ENCODE measurements at regions not wholly inside any gene's neighbourhood (a gene's known extent, or its start where the extent isn't known, plus 50 kb on each side); places are given as distances from the start of the nearest gene placed in this dataset.

DNA sequence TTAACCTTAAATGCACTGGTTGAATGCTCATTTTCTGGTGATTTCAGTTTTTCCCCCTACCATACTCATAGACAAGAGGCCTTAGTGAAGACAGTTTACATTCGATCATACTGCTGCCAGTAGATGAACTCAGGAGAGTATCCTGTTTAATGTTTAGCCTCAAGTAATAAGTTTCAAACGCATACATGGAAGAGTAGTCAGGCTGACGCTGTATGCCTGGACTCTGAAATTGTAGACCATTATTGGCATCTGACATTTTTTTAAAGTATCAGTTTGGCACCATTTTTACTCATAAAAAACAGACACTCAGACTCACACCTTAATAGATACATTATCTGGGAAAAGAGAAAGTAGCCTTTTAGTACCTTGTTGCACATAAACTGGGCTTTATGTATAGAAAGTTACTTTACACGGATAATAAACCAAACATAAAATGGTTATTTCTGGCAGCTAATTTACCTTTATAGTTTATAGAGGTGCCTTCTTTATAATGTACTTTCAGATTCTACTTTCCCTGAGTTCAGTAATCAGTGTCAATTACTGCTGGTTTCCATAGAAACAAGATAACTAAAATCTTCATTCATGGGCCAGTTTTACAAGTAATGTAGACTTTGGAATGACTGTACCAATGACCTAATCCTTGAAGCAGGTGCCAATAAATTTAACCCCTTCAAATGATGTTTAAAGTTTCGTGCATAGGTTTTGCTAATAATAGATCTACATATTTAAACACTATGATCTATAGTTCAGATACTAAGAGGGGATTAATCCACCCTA, 183.8 kb upstream of the ITGA1 start:
- no peaks in the 10 kb centered on the region for H3K79me2 ChIP-seq (ENCODE audit: insufficient read depth, low read length)
- H3K4me2 ChIP-seq (ENCODE audit: low read depth, low read length, poor library complexity, severe bottlenecking): no peak overlapping the region
- no peak overlapping the region for H3K4me3 ChIP-seq (ENCODE audit: low read length, poor library complexity, severe bottlenecking)
- H3F3A ChIP-seq (ENCODE audit: low read depth): no peaks in the 10 kb centered on the region
- no peaks in the 10 kb centered on the region for H3K9me2 ChIP-seq (replicated peaks; ENCODE audit: low read depth, low read length)
- H3K9me3 ChIP-seq (ENCODE audit: insufficient read depth, low read depth, low read length): no peaks in the 10 kb centered on the region
- no peaks in the 10 kb centered on the region for H3K4me1 ChIP-seq (ENCODE audit: insufficient read depth, low read length, poor library complexity, severe bottlenecking)
- no peak overlapping the region for H2AFZ ChIP-seq (ENCODE audit: low read length)
- H4K20me1 ChIP-seq (ENCODE audit: insufficient read depth, low read length, poor library complexity, severe bottlenecking): no peaks in the 10 kb centered on the region
- no peak overlapping the region for H3K9ac ChIP-seq (ENCODE audit: low read depth, low read length, poor library complexity, severe bottlenecking)
- H3K36me3 ChIP-seq (ENCODE audit: insufficient read depth, low read length): no peaks in the 10 kb centered on the region
- no peak for TF ChIP-seq EZH2phosphoT487 (IDR thresholded peaks at IDR 0.05; ENCODE audit: borderline replicate concordance)
- TF ChIP-seq, protein P1, sequence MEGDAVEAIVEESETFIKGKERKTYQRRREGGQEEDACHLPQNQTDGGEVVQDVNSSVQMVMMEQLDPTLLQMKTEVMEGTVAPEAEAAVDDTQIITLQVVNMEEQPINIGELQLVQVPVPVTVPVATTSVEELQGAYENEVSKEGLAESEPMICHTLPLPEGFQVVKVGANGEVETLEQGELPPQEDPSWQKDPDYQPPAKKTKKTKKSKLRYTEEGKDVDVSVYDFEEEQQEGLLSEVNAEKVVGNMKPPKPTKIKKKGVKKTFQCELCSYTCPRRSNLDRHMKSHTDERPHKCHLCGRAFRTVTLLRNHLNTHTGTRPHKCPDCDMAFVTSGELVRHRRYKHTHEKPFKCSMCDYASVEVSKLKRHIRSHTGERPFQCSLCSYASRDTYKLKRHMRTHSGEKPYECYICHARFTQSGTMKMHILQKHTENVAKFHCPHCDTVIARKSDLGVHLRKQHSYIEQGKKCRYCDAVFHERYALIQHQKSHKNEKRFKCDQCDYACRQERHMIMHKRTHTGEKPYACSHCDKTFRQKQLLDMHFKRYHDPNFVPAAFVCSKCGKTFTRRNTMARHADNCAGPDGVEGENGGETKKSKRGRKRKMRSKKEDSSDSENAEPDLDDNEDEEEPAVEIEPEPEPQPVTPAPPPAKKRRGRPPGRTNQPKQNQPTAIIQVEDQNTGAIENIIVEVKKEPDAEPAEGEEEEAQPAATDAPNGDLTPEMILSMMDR (conservative IDR thresholded peaks at IDR 0.05; ENCODE audit: low read length): no peak
- H3K27me3 ChIP-seq (ENCODE audit: insufficient read depth, low read length, poor library complexity, severe bottlenecking): no peaks in the 10 kb centered on the region

DNA sequence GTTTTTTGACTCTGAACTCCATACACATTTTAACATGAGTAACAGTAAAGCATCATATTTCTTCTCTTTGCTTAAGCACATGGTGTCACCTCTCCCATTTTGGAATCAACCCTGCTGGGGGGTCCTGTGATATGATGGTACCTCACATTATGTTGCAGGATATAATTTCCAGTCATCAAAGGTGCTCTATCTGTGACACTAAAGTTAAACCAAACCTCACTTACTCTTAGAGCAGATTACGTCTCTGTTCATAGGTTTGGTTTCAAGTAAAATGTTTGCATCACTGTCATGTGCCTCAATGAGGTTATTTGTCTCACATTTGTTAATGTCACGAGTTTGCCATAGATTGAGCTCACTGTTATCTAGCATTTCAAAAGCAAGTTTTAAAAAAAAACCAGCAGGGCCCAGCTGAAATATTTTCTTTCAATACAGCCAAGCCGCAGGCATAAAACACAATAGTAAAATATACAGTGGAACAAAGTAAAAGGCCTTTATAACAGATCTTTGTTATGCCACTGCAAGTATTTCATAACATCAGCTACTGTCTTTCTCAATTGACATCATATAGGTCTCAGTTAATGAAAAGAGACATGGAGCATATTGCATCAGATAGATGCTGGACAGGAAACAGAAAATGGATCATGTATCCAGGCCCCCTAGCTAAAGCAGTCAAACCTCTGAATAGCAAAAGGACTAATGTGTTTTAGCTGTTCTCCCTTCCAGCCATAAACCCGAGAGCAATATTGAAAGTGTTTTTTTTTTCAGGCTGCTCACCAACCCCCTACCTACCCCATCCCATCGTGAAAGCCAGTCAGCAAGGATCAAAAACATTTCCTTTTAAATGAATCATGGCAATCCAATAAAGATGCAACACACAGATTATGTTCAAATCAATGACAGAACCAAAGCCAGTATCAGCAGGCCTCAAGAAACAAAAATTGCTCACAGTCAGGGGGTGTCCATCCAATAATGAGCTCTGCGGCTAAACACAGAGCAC, 182.1 kb upstream of the ITGA1 start:
- Histone ChIP-seq H3K27me3 (ENCODE audit: insufficient read depth, low read length, poor library complexity, severe bottlenecking) (no peaks in the 10 kb centered on the region), H3K4me3 (ENCODE audit: low read length, poor library complexity, severe bottlenecking) (no peak overlapping the region), H3K4me2 (ENCODE audit: low read depth, low read length, poor library complexity, severe bottlenecking) (no peak overlapping the region), H3K4me1 (ENCODE audit: insufficient read depth, low read length, poor library complexity, severe bottlenecking) (no peaks in the 10 kb centered on the region), H3K9ac (ENCODE audit: low read depth, low read length, poor library complexity, severe bottlenecking) (no peak overlapping the region), H4K20me1 (ENCODE audit: insufficient read depth, low read length, poor library complexity, severe bottlenecking) (no peaks in the 10 kb centered on the region), H3K9me2 (replicated peaks; ENCODE audit: low read depth, low read length) (no peaks in the 10 kb centered on the region), H3K79me2 (ENCODE audit: insufficient read depth, low read length) (no peaks in the 10 kb centered on the region), H3F3A (ENCODE audit: low read depth) (no peaks in the 10 kb centered on the region), H2AFZ (ENCODE audit: low read length) (no peak overlapping the region), H3K9me3 (ENCODE audit: insufficient read depth, low read depth, low read length) (no peaks in the 10 kb centered on the region), H3K36me3 (ENCODE audit: insufficient read depth, low read length) (no peaks in the 10 kb centered on the region)
- TF ChIP-seq EZH2phosphoT487 (IDR thresholded peaks at IDR 0.05; ENCODE audit: borderline replicate concordance): no peak
- TF ChIP-seq, protein P1 (conservative IDR thresholded peaks at IDR 0.05; ENCODE audit: low read length): no peak

DNA sequence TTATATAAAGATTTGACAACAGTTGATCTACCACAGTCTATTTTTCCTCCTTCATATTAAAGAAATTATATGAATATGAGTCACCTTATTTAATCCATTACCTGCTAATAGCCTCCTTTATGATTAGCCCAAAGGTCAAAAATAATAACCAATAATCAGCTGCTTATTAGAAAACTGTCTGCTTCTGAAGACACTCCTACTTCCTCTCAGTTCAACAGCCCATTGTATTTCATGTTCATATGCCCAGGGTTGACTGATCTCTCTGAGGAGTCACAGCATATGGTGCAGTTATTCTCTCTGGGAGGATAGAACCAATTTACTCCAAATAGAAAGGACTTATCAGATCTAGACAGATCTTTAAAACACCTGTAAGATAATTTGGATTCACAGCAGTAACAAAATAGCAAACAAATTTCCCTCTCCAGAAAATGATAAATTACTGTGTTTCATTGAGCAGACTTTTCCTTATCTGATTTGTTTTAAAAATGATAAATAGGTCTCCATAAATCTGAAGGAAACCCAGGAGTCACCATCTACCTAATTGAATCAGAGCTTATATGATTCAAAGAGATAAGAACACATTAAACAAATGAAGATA, 180.4 kb upstream of the ITGA1 start:
- no peaks in the 10 kb centered on the region for H3K79me2 ChIP-seq (ENCODE audit: insufficient read depth, low read length)
- H3K9me3 ChIP-seq (ENCODE audit: insufficient read depth, low read depth, low read length): no peaks in the 10 kb centered on the region

More for the DNA sequence above, 180.4 kb upstream of the ITGA1 start:
- H3F3A ChIP-seq (ENCODE audit: low read depth): no peaks in the 10 kb centered on the region
- H3K9ac ChIP-seq (ENCODE audit: low read depth, low read length, poor library complexity, severe bottlenecking): no peak overlapping the region
- TF ChIP-seq, protein P1 (conservative IDR thresholded peaks at IDR 0.05; ENCODE audit: low read length): no peak
- no peak for TF ChIP-seq EZH2phosphoT487 (IDR thresholded peaks at IDR 0.05; ENCODE audit: borderline replicate concordance)
- H3K4me3 ChIP-seq (ENCODE audit: low read length, poor library complexity, severe bottlenecking): no peak overlapping the region
- H3K9me2 ChIP-seq (replicated peaks; ENCODE audit: low read depth, low read length): no peaks in the 10 kb centered on the region
- H3K36me3 ChIP-seq (ENCODE audit: insufficient read depth, low read length): no peaks in the 10 kb centered on the region
- H3K27me3 ChIP-seq (ENCODE audit: insufficient read depth, low read length, poor library complexity, severe bottlenecking): no peaks in the 10 kb centered on the region
- H3K4me2 ChIP-seq (ENCODE audit: low read depth, low read length, poor library complexity, severe bottlenecking): no peak overlapping the region
- H2AFZ ChIP-seq (ENCODE audit: low read length): no peak overlapping the region
- H3K4me1 ChIP-seq (ENCODE audit: insufficient read depth, low read length, poor library complexity, severe bottlenecking): no peaks in the 10 kb centered on the region
- H4K20me1 ChIP-seq (ENCODE audit: insufficient read depth, low read length, poor library complexity, severe bottlenecking): no peaks in the 10 kb centered on the region

Measured in Loucy (cell line).